ENCODE measurements at regions not wholly inside any gene's neighbourhood (a gene's known extent, or its start where the extent isn't known, plus 50 kb on each side); places are given as distances from the start of the nearest gene placed in this dataset.

GRCh38 chr13:26998292-26998691, 173.3 kb downstream of the USP12 start:
- no peaks in the 10 kb centered on the region for H3K36me3 ChIP-seq (replicated peaks; ENCODE audit: insufficient read depth, low read depth)
- no peak overlapping the region for H3K27ac ChIP-seq
- DNase-seq (ENCODE audit: low spot score), result no peak
- TF ChIP-seq EZH2phosphoT487 (IDR thresholded peaks at IDR 0.05; ENCODE audit: low read depth, severe bottlenecking, unreplicated experiment), result no peak
- H3K4me1 ChIP-seq (ENCODE audit: insufficient read depth), result no peaks in the 10 kb centered on the region
- H4K20me1 ChIP-seq (ENCODE audit: insufficient read depth, poor library complexity, severe bottlenecking), result no peaks in the 10 kb centered on the region
- H3K9me3 ChIP-seq (ENCODE audit: low read depth), result no peaks in the 10 kb centered on the region
- no peaks in the 10 kb centered on the region for H3K9me2 ChIP-seq (replicated peaks; ENCODE audit: insufficient read depth)
- no peak overlapping the region for H3K4me3 ChIP-seq
- H2AFZ ChIP-seq, result no peak overlapping the region
- 65% methylated on average over 8 of the region's 8 CpGs for WGBS (ENCODE audit: low lambda C conversion rate, missing lambda C conversion rate)
- H3K27me3 ChIP-seq, result no peaks in the 10 kb centered on the region
- no peak overlapping the region for H3K4me2 ChIP-seq
- H3K79me2 ChIP-seq, result no peaks in the 10 kb centered on the region

- Histone ChIP-seq H3K9me2 (replicated peaks; ENCODE audit: insufficient read depth) (no peaks in the 10 kb centered on the region), H3K79me2 (no peaks in the 10 kb centered on the region), H3K9me3 (ENCODE audit: low read depth) (no peaks in the 10 kb centered on the region), H3K4me3 (no peak overlapping the region), H3K36me3 (replicated peaks; ENCODE audit: insufficient read depth, low read depth) (no peaks in the 10 kb centered on the region), H3K27ac (no peak overlapping the region), H3K4me1 (ENCODE audit: insufficient read depth) (no peaks in the 10 kb centered on the region), H2AFZ (no peak overlapping the region), H3K4me2 (no peak overlapping the region), H4K20me1 (ENCODE audit: insufficient read depth, poor library complexity, severe bottlenecking) (no peaks in the 10 kb centered on the region), H3K27me3 (no peaks in the 10 kb centered on the region)
- DNase-seq (ENCODE audit: low spot score), result no peak
- WGBS (ENCODE audit: low lambda C conversion rate, missing lambda C conversion rate), result 93% methylated on average over 6 of the region's 6 CpGs
- no peak for TF ChIP-seq EZH2phosphoT487 (IDR thresholded peaks at IDR 0.05; ENCODE audit: low read depth, severe bottlenecking, unreplicated experiment)
- TF ChIP-seq EZH2 (IDR thresholded peaks at IDR 0.05; ENCODE audit: borderline replicate concordance), result no peak
- no peak for TF ChIP-seq CTCF (IDR thresholded peaks at IDR 0.05; ENCODE audit: poor library complexity)
Observed at GRCh38 chr13:26996965-26997752, 174.5 kb downstream of the USP12 start.

- Histone ChIP-seq H3K4me2 (no peak overlapping the region), H4K20me1 (ENCODE audit: insufficient read depth, poor library complexity, severe bottlenecking) (no peaks in the 10 kb centered on the region), H3K9me3 (ENCODE audit: low read depth) (no peaks in the 10 kb centered on the region), H3K79me2 (no peaks in the 10 kb centered on the region), H3K9me2 (replicated peaks; ENCODE audit: insufficient read depth) (no peaks in the 10 kb centered on the region), H3K27me3 (no peaks in the 10 kb centered on the region), H2AFZ (no peak overlapping the region), H3K27ac (no peak overlapping the region), H3K4me3 (no peak overlapping the region), H3K36me3 (replicated peaks; ENCODE audit: insufficient read depth, low read depth) (no peaks in the 10 kb centered on the region), H3K4me1 (ENCODE audit: insufficient read depth) (peaks cover 9% of the 10 kb centered on the region)
- DNase-seq (ENCODE audit: low spot score), result no peak
- TF ChIP-seq EZH2 (IDR thresholded peaks at IDR 0.05; ENCODE audit: borderline replicate concordance) (no peak), EZH2phosphoT487 (IDR thresholded peaks at IDR 0.05; ENCODE audit: low read depth, severe bottlenecking, unreplicated experiment) (no peak), CTCF (IDR thresholded peaks at IDR 0.05; ENCODE audit: poor library complexity) (no peak)
- 98% methylated on average over 3 of the region's 3 CpGs for WGBS (ENCODE audit: low lambda C conversion rate, missing lambda C conversion rate)
Observed at GRCh38 chr13:26995159-26995558, 176.5 kb downstream of the USP12 start.

- Histone ChIP-seq H3K36me3 (replicated peaks; ENCODE audit: insufficient read depth, low read depth) (no peaks in the 10 kb centered on the region), H3K9me3 (ENCODE audit: low read depth) (no peaks in the 10 kb centered on the region), H4K20me1 (ENCODE audit: insufficient read depth, poor library complexity, severe bottlenecking) (no peaks in the 10 kb centered on the region), H3K27ac (no peak overlapping the region), H3K4me2 (no peak overlapping the region), H3K4me1 (ENCODE audit: insufficient read depth) (peaks cover 9% of the 10 kb centered on the region), H3K79me2 (no peaks in the 10 kb centered on the region), H3K9me2 (replicated peaks; ENCODE audit: insufficient read depth) (no peaks in the 10 kb centered on the region), H2AFZ (no peak overlapping the region), H3K4me3 (no peak overlapping the region), H3K27me3 (no peaks in the 10 kb centered on the region)
- no peak for DNase-seq (ENCODE audit: low spot score)
- 93% methylated on average over 3 of the region's 3 CpGs for WGBS (ENCODE audit: low lambda C conversion rate, missing lambda C conversion rate)
- TF ChIP-seq CTCF (IDR thresholded peaks at IDR 0.05; ENCODE audit: poor library complexity) (no peak), EZH2 (IDR thresholded peaks at IDR 0.05; ENCODE audit: borderline replicate concordance) (no peak), EZH2phosphoT487 (IDR thresholded peaks at IDR 0.05; ENCODE audit: low read depth, severe bottlenecking, unreplicated experiment) (no peak)
Observed at GRCh38 chr13:26993780-26994179, 177.8 kb downstream of the USP12 start.
